Transverse colon (tissue), 4 donors: ENCODE measurements at regions not wholly inside any gene's neighbourhood (a gene's known extent, or its start where the extent isn't known, plus 50 kb on each side); places are given as distances from the start of the nearest gene placed in this dataset.

ENCODE experiments used
- DNase-seq: peaks from one replicate; pipeline ENCODE4 v3.0.0-alpha.2; 2019
- H3K27ac ChIP-seq, 4 donors: fragments of 200-600 bp; sonication (generic); 2 replicates each; pipeline ENCODE4 v1.5.1; 2016 to 2018; ENCODE audit warnings: inconsistent platforms in 4 of 4
- H3K27me3 ChIP-seq: fragments of 200-600 bp; sonication (generic); 2 replicates; pipeline ENCODE4 v1.5.1; 2017; ENCODE audit warnings: inconsistent platforms
- H3K36me3 ChIP-seq, 4 donors: fragments of 200-600 bp; sonication (generic); 2 replicates each; pipeline ENCODE4 v1.5.1; 2017 to 2019; ENCODE audit warnings: inconsistent platforms in 4 of 4
- H3K4me1 ChIP-seq, 4 donors: fragments of 200-600 bp; sonication (generic); 2 replicates each; pipeline ENCODE4 v1.5.1; 2017 to 2020; ENCODE audit warnings: inconsistent platforms in 4 of 4
- H3K4me3 ChIP-seq, 4 donors: fragments of 200-600 bp; sonication (generic); 1 replicate in 1 of 4; 2 replicates in 3 of 4; pipeline versions ENCODE4 v1.5.1 to v1.6.1; 2017 to 2019; ENCODE audit warnings: inconsistent platforms in 4 of 4
- H3K9me3 ChIP-seq, 2 donors: fragments of 200-600 bp; sonication (generic); 2 replicates each; pipeline ENCODE4 v1.5.1; 2017 to 2019; ENCODE audit warnings: inconsistent platforms in 2 of 2
- EP300 ChIP-seq: sonication (generic); formaldehyde crosslinking; IDR thresholded peaks from one replicate; pipeline ENCODE4 v1.6.1; 2017; ENCODE audit warnings: antibody characterized with exemption, low read depth
- POLR2A ChIP-seq: fragments of 450-650 bp; IDR thresholded peaks from one replicate; pipeline ENCODE4 v1.6.1; 2016; ENCODE audit warnings: antibody characterized with exemption, mild to moderate bottlenecking, moderate library complexity
- POLR2AphosphoS5 ChIP-seq, 3 donors: sonication (generic); formaldehyde crosslinking; IDR thresholded peaks; one replicate each; pipeline ENCODE4 v1.6.1; 2016; ENCODE audit warnings: antibody characterized with exemption in 3 of 3
- WGBS, 2 donors: methylation state at CpG; one replicate each; pipeline ENCODE4 v1.1.5; 2018; ENCODE audit warnings: low coverage in 1 of 2; 5-methylcytosine and 5-hydroxymethylcytosine counted together
- in situ Hi-C, 4 donors: fragments of 200-750 bp; cut with MboI; loops; one replicate each; pipeline versions ENCODE4 v1.15.0 to v1.15.1; 2017; ENCODE audit warnings: low sequenced_read_pairs in 3 of 4, low pct_ligation_motif_present in 1 of 4, low pct_unique_long_range_greater_than_20kb in 1 of 4
- intact Hi-C: fragments of 100-400 bp; cut with DNase I; formaldehyde crosslinking; loops from one replicate; pipeline ENCODE4 v1.15.1; 2023; ENCODE audit warnings: low total_unique reads
- TF ChIP-seq, protein P1 (sequence below), 5 experiments: fragments of 200-600 bp in 3 of 5; fragments of 450-650 bp in 2 of 5; sonication (generic) in 3 of 5; IDR thresholded peaks; 1 replicate in 2 of 5; 2 replicates in 3 of 5; pipeline ENCODE4 v1.5.1; 2016 to 2017; ENCODE audit warnings: antibody characterized with exemption in 5 of 5, inconsistent platforms in 3 of 5, mild to moderate bottlenecking in 2 of 5, moderate library complexity in 1 of 5

DNA sequence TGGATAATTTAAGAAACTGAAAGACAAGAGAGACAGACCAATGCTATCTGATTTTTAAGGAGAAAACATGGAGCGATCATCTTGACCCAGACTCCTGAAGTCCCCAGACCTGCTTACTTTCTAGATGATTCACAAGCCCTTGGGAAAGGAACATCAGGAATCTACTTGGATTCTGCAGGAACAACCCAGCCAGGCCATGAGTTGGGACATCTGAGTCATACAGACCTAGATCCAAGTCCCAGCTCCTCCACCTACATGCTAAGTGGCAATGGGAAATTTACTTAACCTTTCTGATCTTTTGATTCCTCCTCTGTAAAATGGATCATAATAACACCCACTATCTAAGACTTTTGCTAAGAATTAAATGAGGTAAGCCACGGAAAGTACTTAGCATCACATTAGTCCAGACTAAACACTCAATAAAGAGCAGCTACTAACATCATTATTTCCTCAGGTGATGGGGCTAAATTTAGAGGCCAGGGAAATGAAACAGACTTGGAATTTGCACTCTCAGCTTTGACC, 61.0 kb upstream of the MAFB start:
- WGBS, 2 donors, result 75 to 83% methylated on average over 1 to 2 of the region's 2 CpGs
- no peak overlapping the region for H3K27ac ChIP-seq
- no peak overlapping the region for H3K4me3 ChIP-seq
- intact Hi-C loops (no loop called here), in situ Hi-C loops (loop anchor here in 2 of 4 donors (25.0 kb wide), 2 partner anchors 212 to 362 kb away; no protein-coding TSS in a partner anchor)
- TF ChIP-seq POLR2A (no peak), EP300 (no peak), POLR2AphosphoS5 (IDR thresholded peaks at IDR 0.05) (no peak)
- TF ChIP-seq, protein P1, sequence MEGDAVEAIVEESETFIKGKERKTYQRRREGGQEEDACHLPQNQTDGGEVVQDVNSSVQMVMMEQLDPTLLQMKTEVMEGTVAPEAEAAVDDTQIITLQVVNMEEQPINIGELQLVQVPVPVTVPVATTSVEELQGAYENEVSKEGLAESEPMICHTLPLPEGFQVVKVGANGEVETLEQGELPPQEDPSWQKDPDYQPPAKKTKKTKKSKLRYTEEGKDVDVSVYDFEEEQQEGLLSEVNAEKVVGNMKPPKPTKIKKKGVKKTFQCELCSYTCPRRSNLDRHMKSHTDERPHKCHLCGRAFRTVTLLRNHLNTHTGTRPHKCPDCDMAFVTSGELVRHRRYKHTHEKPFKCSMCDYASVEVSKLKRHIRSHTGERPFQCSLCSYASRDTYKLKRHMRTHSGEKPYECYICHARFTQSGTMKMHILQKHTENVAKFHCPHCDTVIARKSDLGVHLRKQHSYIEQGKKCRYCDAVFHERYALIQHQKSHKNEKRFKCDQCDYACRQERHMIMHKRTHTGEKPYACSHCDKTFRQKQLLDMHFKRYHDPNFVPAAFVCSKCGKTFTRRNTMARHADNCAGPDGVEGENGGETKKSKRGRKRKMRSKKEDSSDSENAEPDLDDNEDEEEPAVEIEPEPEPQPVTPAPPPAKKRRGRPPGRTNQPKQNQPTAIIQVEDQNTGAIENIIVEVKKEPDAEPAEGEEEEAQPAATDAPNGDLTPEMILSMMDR (IDR thresholded peaks at IDR 0.05), result no peak
- no peaks in the 10 kb centered on the region for H3K36me3 ChIP-seq
- peaks cover 0 to 5% (median 0%) of the 10 kb centered on the region in 4 donors for H3K4me1 ChIP-seq
- DNase-seq, result no peak
- H3K27me3 ChIP-seq, result peaks cover 8% of the 10 kb centered on the region
- no peaks in the 10 kb centered on the region for H3K9me3 ChIP-seq

DNA sequence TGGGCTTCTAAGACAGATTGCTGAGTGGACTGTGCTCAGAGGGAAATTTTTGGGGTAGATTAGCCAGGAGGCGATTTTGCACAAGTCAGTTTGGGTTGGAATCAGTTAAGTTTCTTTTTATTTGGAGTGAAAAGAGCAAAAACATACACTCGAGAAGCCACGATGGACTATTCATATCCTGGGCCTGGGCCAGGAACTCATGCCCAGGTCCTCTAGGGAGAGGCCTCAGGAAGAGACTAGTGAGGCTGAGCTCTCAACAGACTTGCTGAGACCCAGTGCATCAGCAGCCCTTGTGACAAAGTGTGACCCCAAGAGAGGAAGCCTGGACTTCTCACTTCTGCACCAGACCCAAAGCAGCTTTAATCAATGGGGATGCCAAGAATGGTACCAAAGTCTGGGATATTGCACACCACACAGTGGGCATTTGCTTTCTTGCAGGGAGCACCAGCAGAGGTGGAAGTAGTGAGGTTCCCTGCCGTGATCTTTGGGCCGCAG, 61.6 kb upstream of the MAFB start:
- Histone ChIP-seq H3K27ac (no peak overlapping the region), H3K4me3 (no peak overlapping the region), H3K27me3 (peaks cover 8% of the 10 kb centered on the region), H3K4me1 (peaks cover 0 to 5% (median 0%) of the 10 kb centered on the region in 4 donors), H3K9me3 (no peaks in the 10 kb centered on the region), H3K36me3 (no peaks in the 10 kb centered on the region)
- in situ Hi-C loops, result no loop called here
- TF ChIP-seq EP300 (no peak), POLR2AphosphoS5 (IDR thresholded peaks at IDR 0.05) (no peak), POLR2A (no peak)
- no peak for DNase-seq
- WGBS, 2 donors, result 79 to 80% methylated on average over 1 to 5 of the region's 5 CpGs
- intact Hi-C loops, result no loop called here

DNA sequence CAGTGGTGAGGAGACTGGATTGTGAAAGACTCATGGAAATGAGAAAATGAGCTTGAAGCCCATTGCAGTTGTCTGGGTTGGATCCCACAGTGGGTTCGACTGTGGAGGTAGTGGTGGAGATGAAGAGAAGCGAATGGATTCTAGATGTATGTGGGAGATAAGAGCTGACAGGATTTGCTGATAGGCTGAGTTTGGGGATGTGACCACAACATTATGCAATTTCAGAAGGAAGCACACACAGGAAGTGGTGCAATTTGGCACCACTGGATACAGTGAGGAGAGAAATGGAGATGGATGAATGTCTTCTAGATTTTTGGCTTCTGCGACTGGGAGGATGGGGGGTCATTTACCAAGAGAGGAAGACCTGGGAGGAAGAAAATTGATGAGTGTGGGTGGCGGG, 64.4 kb upstream of the MAFB start:
- no peaks in the 10 kb centered on the region for H3K36me3 ChIP-seq
- in situ Hi-C loops, result no loop called here
- WGBS, 2 donors, result 78 to 82% methylated on average over 4 of the region's 4 CpGs
- peaks cover 0 to 5% (median 0%) of the 10 kb centered on the region in 4 donors for H3K4me1 ChIP-seq
- intact Hi-C loops, result loop anchor here (1.0 kb wide), 1 partner anchor 23 kb away; no protein-coding TSS in a partner anchor
- TF ChIP-seq POLR2A, result no peak
- TF ChIP-seq POLR2AphosphoS5 (IDR thresholded peaks at IDR 0.05), result no peak
- no peaks in the 10 kb centered on the region for H3K9me3 ChIP-seq
- no peaks in the 10 kb centered on the region for H3K27me3 ChIP-seq
- DNase-seq, result no peak
- no peak overlapping the region for H3K4me3 ChIP-seq
- H3K27ac ChIP-seq, result no peak overlapping the region

DNA sequence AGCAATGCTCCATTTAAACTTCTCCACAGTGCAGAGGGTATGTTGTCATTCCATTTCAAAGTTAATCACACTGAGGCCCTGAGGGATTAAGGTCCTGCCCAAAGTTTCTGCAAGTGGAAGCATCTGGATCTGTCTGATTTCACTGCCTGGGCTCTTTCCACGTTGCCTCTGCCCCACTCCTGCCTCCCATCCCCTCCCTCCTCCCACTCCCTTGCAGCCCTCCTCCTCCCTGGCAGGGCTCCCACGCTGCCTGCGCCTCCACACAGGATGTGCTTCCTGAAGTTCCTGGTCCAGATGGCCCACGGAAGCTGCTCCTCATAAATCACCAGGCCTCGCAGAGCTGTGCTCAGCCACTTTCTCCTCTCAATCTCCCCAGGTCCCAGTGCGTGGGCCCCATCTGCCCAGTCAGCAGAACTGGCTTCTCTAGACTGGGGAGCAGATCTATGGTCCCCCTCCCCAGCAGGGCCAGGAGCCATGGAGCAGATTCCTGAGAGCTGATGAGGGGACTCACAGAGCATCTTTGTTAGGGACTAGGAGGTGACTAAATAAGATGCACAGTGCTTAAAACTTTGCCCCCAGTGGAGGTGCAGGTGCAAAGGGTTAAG, 65.4 kb upstream of the MAFB start:
- in situ Hi-C loops, result no loop called here
- no peak for DNase-seq
- WGBS, 2 donors, result 27% methylated on average over 4 to 6 of the region's 6 CpGs

DNA sequence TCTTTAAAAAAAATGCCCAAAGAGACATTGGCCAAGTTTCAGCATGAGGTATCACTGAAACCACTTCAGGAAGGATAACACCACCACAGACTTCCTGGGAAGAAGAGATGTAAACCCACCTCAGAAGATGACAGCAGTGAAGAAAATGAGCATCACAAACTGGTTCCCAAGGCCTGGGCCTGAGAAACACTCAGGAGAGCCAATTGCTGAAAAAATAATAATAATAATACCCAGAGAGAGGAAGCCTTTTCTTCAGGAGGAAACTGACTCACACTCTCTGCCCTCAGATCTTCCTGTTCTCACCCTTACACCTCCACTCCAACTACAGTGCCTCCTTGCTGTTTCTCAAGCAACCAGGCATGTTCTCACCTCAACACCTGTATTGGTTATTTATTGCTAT, 68.1 kb upstream of the MAFB start:
- H3K36me3 ChIP-seq, result no peaks in the 10 kb centered on the region
- intact Hi-C loops (no loop called here), in situ Hi-C loops (no loop called here)
- peaks cover 0 to 5% (median 0%) of the 10 kb centered on the region in 4 donors for H3K4me1 ChIP-seq
- H3K9me3 ChIP-seq, result no peaks in the 10 kb centered on the region
- H3K27ac ChIP-seq, result no peak overlapping the region
- H3K4me3 ChIP-seq, result no peak overlapping the region
- no peak for DNase-seq
- TF ChIP-seq POLR2A (no peak), EP300 (no peak), POLR2AphosphoS5 (IDR thresholded peaks at IDR 0.05) (no peak)
- TF ChIP-seq, protein P1 (IDR thresholded peaks at IDR 0.05), result no peak
- H3K27me3 ChIP-seq, result no peaks in the 10 kb centered on the region

More for the DNA sequence above, 65.4 kb upstream of the MAFB start:
- H3K4me3 ChIP-seq, result no peak overlapping the region
- peaks cover 0 to 5% (median 0%) of the 10 kb centered on the region in 4 donors for H3K4me1 ChIP-seq
- H3K9me3 ChIP-seq, result no peaks in the 10 kb centered on the region
- intact Hi-C loops, result no loop called here
- no peaks in the 10 kb centered on the region for H3K36me3 ChIP-seq
- no peak overlapping the region for H3K27ac ChIP-seq
- H3K27me3 ChIP-seq, result no peaks in the 10 kb centered on the region
- TF ChIP-seq POLR2A (no peak), EP300 (no peak), POLR2AphosphoS5 (IDR thresholded peaks at IDR 0.05) (no peak)
- TF ChIP-seq, protein P1 (IDR thresholded peaks at IDR 0.05), result no peak
